AG09309 (cell line): ENCODE measurements at regions not wholly inside any gene's neighbourhood (a gene's known extent, or its start where the extent isn't known, plus 50 kb on each side); places are given as distances from the start of the nearest gene placed in this dataset.
"Not testable (repeated sequence)": the region's sequence is repeated elsewhere in the genome, so short reads cannot be mapped to it uniquely, and the experiment has no call there.

Source experiments
- DNase-seq: peaks from one replicate; pipeline ENCODE4 v3.0.0-alpha.2; 2010; ENCODE audit warnings: low read depth
- H3K4me3 ChIP-seq: 2 replicates; pipeline ENCODE4 v1.5.1; 2011; ENCODE audit warnings: mild to moderate bottlenecking, low read depth, low read length, moderate library complexity; ENCODE audit not compliant: control insufficient read depth
- CTCF ChIP-seq: IDR thresholded peaks from 2 replicates; pipeline ENCODE4 v1.5.1; 2011; ENCODE audit warnings: mild to moderate bottlenecking, low read depth, low read length, inconsistent platforms; ENCODE audit not compliant: insufficient read depth, control insufficient read depth; ENCODE audit errors: missing control alignments

GRCh38 chr15:35191783-35192182, 106.7 kb upstream of the NANOGP8 start:
- no peak for TF ChIP-seq CTCF
- H3K4me3 ChIP-seq: no peak overlapping the region
- no peak for DNase-seq

GRCh38 chr15:35186346-35186745, 101.3 kb upstream of the NANOGP8 start:
- no peak for TF ChIP-seq CTCF
- no peak for DNase-seq
- H3K4me3 ChIP-seq: no peak overlapping the region

- no peak overlapping the region for H3K4me3 ChIP-seq
- no peak for TF ChIP-seq CTCF
- no peak for DNase-seq
Observed at GRCh38 chr15:35184646-35185045, 99.6 kb upstream of the NANOGP8 start.

- no peak overlapping the region for H3K4me3 ChIP-seq
- no peak for TF ChIP-seq CTCF
- DNase-seq: no peak
Observed at GRCh38 chr15:35182841-35183479, 97.9 kb upstream of the NANOGP8 start.

GRCh38 chr15:35181538-35181937, 96.4 kb upstream of the NANOGP8 start:
- no peak overlapping the region for H3K4me3 ChIP-seq
- DNase-seq: no peak
- TF ChIP-seq CTCF: no peak

GRCh38 chr15:35179739-35180138, 94.6 kb upstream of the NANOGP8 start:
- no peak for TF ChIP-seq CTCF
- H3K4me3 ChIP-seq: no peak overlapping the region
- no peak for DNase-seq

- H3K4me3 ChIP-seq, DNase-seq: not testable (repeated sequence)
Observed at GRCh38 chr15:35178186-35178585, 93.1 kb upstream of the NANOGP8 start.
